Sigmoid colon (tissue), 4 donors: ENCODE measurements at regions not wholly inside any gene's neighbourhood (a gene's known extent, or its start where the extent isn't known, plus 50 kb on each side); places are given as distances from the start of the nearest gene placed in this dataset.
"Not testable (repeated sequence)": the region's sequence is repeated elsewhere in the genome, so short reads cannot be mapped to it uniquely, and the experiment has no call there.

Experiments used
- POLR2A ChIP-seq, 2 donors: fragments of 450-650 bp; IDR thresholded peaks; one replicate each; pipeline ENCODE4 v1.6.1; 2016; ENCODE audit warnings: antibody characterized with exemption in 2 of 2, mild to moderate bottlenecking in 2 of 2, moderate library complexity in 2 of 2
- POLR2AphosphoS5 ChIP-seq, 4 donors: sonication (generic); formaldehyde crosslinking; IDR thresholded peaks; one replicate each; pipeline ENCODE4 v1.6.1; 2017; ENCODE audit warnings: antibody characterized with exemption in 4 of 4
- TF ChIP-seq, protein P1 (sequence below), 4 experiments: fragments of 450-650 bp in 3 of 4; fragments of 200-600 bp in 1 of 4; IDR thresholded peaks; one replicate each; pipeline ENCODE4 v1.5.1; 2016 to 2019; ENCODE audit warnings: antibody characterized with exemption in 4 of 4, mild to moderate bottlenecking in 3 of 4, moderate library complexity in 2 of 4

DNA sequence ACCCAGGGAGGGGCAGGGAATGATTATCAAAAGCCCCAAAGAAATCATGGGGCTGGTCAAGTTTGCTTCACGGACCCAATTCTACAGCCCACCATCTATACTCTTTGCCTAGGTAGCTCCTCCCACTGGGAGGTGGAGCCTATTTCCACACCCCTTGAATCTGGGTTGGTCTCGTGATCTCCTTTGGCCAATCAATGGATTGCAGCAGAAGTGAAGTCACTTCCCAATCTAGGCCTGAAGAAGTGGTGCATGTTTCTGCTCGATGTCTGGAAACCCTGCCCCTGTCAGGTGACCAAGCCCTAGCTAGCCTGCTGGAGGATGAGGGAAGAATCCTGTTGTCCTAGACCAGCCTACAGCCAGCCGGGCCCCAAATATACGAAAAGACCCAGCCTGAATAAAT is 86.3 kb upstream of the ADGRE5 start:
- TF ChIP-seq POLR2AphosphoS5, POLR2A (IDR thresholded peaks at IDR 0.05): not testable (repeated sequence)
- TF ChIP-seq, protein P1, sequence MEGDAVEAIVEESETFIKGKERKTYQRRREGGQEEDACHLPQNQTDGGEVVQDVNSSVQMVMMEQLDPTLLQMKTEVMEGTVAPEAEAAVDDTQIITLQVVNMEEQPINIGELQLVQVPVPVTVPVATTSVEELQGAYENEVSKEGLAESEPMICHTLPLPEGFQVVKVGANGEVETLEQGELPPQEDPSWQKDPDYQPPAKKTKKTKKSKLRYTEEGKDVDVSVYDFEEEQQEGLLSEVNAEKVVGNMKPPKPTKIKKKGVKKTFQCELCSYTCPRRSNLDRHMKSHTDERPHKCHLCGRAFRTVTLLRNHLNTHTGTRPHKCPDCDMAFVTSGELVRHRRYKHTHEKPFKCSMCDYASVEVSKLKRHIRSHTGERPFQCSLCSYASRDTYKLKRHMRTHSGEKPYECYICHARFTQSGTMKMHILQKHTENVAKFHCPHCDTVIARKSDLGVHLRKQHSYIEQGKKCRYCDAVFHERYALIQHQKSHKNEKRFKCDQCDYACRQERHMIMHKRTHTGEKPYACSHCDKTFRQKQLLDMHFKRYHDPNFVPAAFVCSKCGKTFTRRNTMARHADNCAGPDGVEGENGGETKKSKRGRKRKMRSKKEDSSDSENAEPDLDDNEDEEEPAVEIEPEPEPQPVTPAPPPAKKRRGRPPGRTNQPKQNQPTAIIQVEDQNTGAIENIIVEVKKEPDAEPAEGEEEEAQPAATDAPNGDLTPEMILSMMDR (IDR thresholded peaks at IDR 0.05), result not testable (repeated sequence)
